OCI-LY1 (cell line): ENCODE measurements at regions not wholly inside any gene's neighbourhood (a gene's known extent, or its start where the extent isn't known, plus 50 kb on each side); places are given as distances from the start of the nearest gene placed in this dataset.

Experiments
- CTCF ChIP-seq: fragments of 200-600 bp; sonication (generic), shearing (Covaris generic); IDR thresholded peaks from 2 replicates; pipeline ENCODE4 v1.5.1; 2017; ENCODE audit warnings: mild to moderate bottlenecking, antibody characterized with exemption, low read length, moderate library complexity, mixed read lengths
- EZH2 ChIP-seq: fragments of 200-600 bp; sonication (generic), shearing (Covaris generic); IDR thresholded peaks from 2 replicates; pipeline ENCODE4 v1.8.0; 2017; ENCODE audit warnings: borderline replicate concordance, mixed run types, mild to moderate bottlenecking, antibody characterized with exemption, low read length, moderate library complexity, mixed read lengths

GRCh38 chr1:60413091-60413490 is 339.5 kb upstream of the C1orf87 start:
- TF ChIP-seq CTCF (no peak), EZH2 (no peak)
